ENCODE measurements at regions not wholly inside any gene's neighbourhood (a gene's known extent, or its start where the extent isn't known, plus 50 kb on each side); places are given as distances from the start of the nearest gene placed in this dataset.

- no peak for DNase-seq (ENCODE audit: insufficient read length, low spot score)
- no peak for TF ChIP-seq TAF1 (IDR thresholded peaks at IDR 0.05; ENCODE audit: low read depth, low read length)
- TF ChIP-seq PAX5 (IDR thresholded peaks at IDR 0.05; ENCODE audit: insufficient read depth, low read length, severe bottlenecking): no peak
- no peak for TF ChIP-seq POLR2A (IDR thresholded peaks at IDR 0.05; ENCODE audit: low read depth, low read length)
- no peak for TF ChIP-seq POU2F2 (IDR thresholded peaks at IDR 0.05; ENCODE audit: low read depth, low read length)
- no peak for TF ChIP-seq SPI1 (IDR thresholded peaks at IDR 0.05; ENCODE audit: low read depth, low read length)
- TF ChIP-seq POLR2AphosphoS5 (IDR thresholded peaks at IDR 0.05; ENCODE audit: low read depth, low read length): no peak
- no peak for FAIRE-seq
Observed at GRCh38 chr13:105572401-105572800, 963.1 kb downstream of the EFNB2 start.

GRCh38 chr13:105569816-105570215 is 965.6 kb downstream of the EFNB2 start:
- no peak for TF ChIP-seq POLR2AphosphoS5 (IDR thresholded peaks at IDR 0.05; ENCODE audit: low read depth, low read length)
- no peak for TF ChIP-seq PAX5 (IDR thresholded peaks at IDR 0.05; ENCODE audit: insufficient read depth, low read length, severe bottlenecking)
- TF ChIP-seq POLR2A (IDR thresholded peaks at IDR 0.05; ENCODE audit: low read depth, low read length): no peak
- no peak for TF ChIP-seq POU2F2 (IDR thresholded peaks at IDR 0.05; ENCODE audit: low read depth, low read length)
- TF ChIP-seq TAF1 (IDR thresholded peaks at IDR 0.05; ENCODE audit: low read depth, low read length): no peak
- TF ChIP-seq SPI1 (IDR thresholded peaks at IDR 0.05; ENCODE audit: low read depth, low read length): no peak
- FAIRE-seq (no peak), DNase-seq (ENCODE audit: insufficient read length, low spot score) (no peak)

GRCh38 chr13:105567951-105568525 is 967.4 kb downstream of the EFNB2 start:
- DNase-seq (ENCODE audit: insufficient read length, low spot score): no peak
- no peak for TF ChIP-seq TAF1 (IDR thresholded peaks at IDR 0.05; ENCODE audit: low read depth, low read length)
- TF ChIP-seq PAX5 (IDR thresholded peaks at IDR 0.05; ENCODE audit: insufficient read depth, low read length, severe bottlenecking): no peak
- no peak for TF ChIP-seq POLR2AphosphoS5 (IDR thresholded peaks at IDR 0.05; ENCODE audit: low read depth, low read length)
- no peak for TF ChIP-seq POLR2A (IDR thresholded peaks at IDR 0.05; ENCODE audit: low read depth, low read length)
- FAIRE-seq: no peak

GRCh38 chr13:105565136-105565727 is 970.2 kb downstream of the EFNB2 start:
- FAIRE-seq: no peak
- DNase-seq (ENCODE audit: insufficient read length, low spot score): no peak
- TF ChIP-seq TAF1 (IDR thresholded peaks at IDR 0.05; ENCODE audit: low read depth, low read length) (no peak), SPI1 (IDR thresholded peaks at IDR 0.05; ENCODE audit: low read depth, low read length) (no peak), PAX5 (IDR thresholded peaks at IDR 0.05; ENCODE audit: insufficient read depth, low read length, severe bottlenecking) (no peak), POLR2A (IDR thresholded peaks at IDR 0.05; ENCODE audit: low read depth, low read length) (no peak), POU2F2 (IDR thresholded peaks at IDR 0.05; ENCODE audit: low read depth, low read length) (no peak), POLR2AphosphoS5 (IDR thresholded peaks at IDR 0.05; ENCODE audit: low read depth, low read length) (no peak)

GRCh38 chr13:105552078-105552477 is 983.4 kb downstream of the EFNB2 start:
- FAIRE-seq (no peak), DNase-seq (ENCODE audit: insufficient read length, low spot score) (no peak)

GRCh38 chr13:105547851-105548250 is 987.6 kb downstream of the EFNB2 start:
- DNase-seq (ENCODE audit: insufficient read length, low spot score) (no peak), FAIRE-seq (no peak)
- TF ChIP-seq SPI1 (IDR thresholded peaks at IDR 0.05; ENCODE audit: low read depth, low read length) (no peak), POLR2AphosphoS5 (IDR thresholded peaks at IDR 0.05; ENCODE audit: low read depth, low read length) (no peak), POLR2A (IDR thresholded peaks at IDR 0.05; ENCODE audit: low read depth, low read length) (no peak), TAF1 (IDR thresholded peaks at IDR 0.05; ENCODE audit: low read depth, low read length) (no peak), POU2F2 (IDR thresholded peaks at IDR 0.05; ENCODE audit: low read depth, low read length) (no peak), PAX5 (IDR thresholded peaks at IDR 0.05; ENCODE audit: insufficient read depth, low read length, severe bottlenecking) (no peak)

More at GRCh38 chr13:105552078-105552477, 983.4 kb downstream of the EFNB2 start:
- no peak for TF ChIP-seq PAX5 (IDR thresholded peaks at IDR 0.05; ENCODE audit: insufficient read depth, low read length, severe bottlenecking)
- no peak for TF ChIP-seq POLR2A (IDR thresholded peaks at IDR 0.05; ENCODE audit: low read depth, low read length)
- no peak for TF ChIP-seq POU2F2 (IDR thresholded peaks at IDR 0.05; ENCODE audit: low read depth, low read length)
- no peak for TF ChIP-seq POLR2AphosphoS5 (IDR thresholded peaks at IDR 0.05; ENCODE audit: low read depth, low read length)
- TF ChIP-seq SPI1 (IDR thresholded peaks at IDR 0.05; ENCODE audit: low read depth, low read length): no peak
- TF ChIP-seq TAF1 (IDR thresholded peaks at IDR 0.05; ENCODE audit: low read depth, low read length): no peak

- no peak for FAIRE-seq
- TF ChIP-seq PAX5 (IDR thresholded peaks at IDR 0.05; ENCODE audit: insufficient read depth, low read length, severe bottlenecking): no peak
- no peak for TF ChIP-seq SPI1 (IDR thresholded peaks at IDR 0.05; ENCODE audit: low read depth, low read length)
- no peak for TF ChIP-seq POU2F2 (IDR thresholded peaks at IDR 0.05; ENCODE audit: low read depth, low read length)
- no peak for TF ChIP-seq POLR2AphosphoS5 (IDR thresholded peaks at IDR 0.05; ENCODE audit: low read depth, low read length)
- TF ChIP-seq POLR2A (IDR thresholded peaks at IDR 0.05; ENCODE audit: low read depth, low read length): no peak
- TF ChIP-seq TAF1 (IDR thresholded peaks at IDR 0.05; ENCODE audit: low read depth, low read length): no peak
- no peak for DNase-seq (ENCODE audit: insufficient read length, low spot score)
Observed at GRCh38 chr13:105545811-105546210, 989.7 kb downstream of the EFNB2 start.

- TF ChIP-seq POU2F2 (IDR thresholded peaks at IDR 0.05; ENCODE audit: low read depth, low read length) (no peak), TAF1 (IDR thresholded peaks at IDR 0.05; ENCODE audit: low read depth, low read length) (no peak), POLR2A (IDR thresholded peaks at IDR 0.05; ENCODE audit: low read depth, low read length) (no peak), SPI1 (IDR thresholded peaks at IDR 0.05; ENCODE audit: low read depth, low read length) (no peak), POLR2AphosphoS5 (IDR thresholded peaks at IDR 0.05; ENCODE audit: low read depth, low read length) (no peak), PAX5 (IDR thresholded peaks at IDR 0.05; ENCODE audit: insufficient read depth, low read length, severe bottlenecking) (no peak)
- FAIRE-seq (no peak), DNase-seq (ENCODE audit: insufficient read length, low spot score) (no peak)
Observed at GRCh38 chr13:105543742-105544141, 991.7 kb downstream of the EFNB2 start.

- DNase-seq (ENCODE audit: insufficient read length, low spot score) (no peak), FAIRE-seq (no peak)
- TF ChIP-seq TAF1 (IDR thresholded peaks at IDR 0.05; ENCODE audit: low read depth, low read length): no peak
Observed at GRCh38 chr13:105541565-105541964, 993.9 kb downstream of the EFNB2 start.

- FAIRE-seq: no peak
- DNase-seq (ENCODE audit: insufficient read length, low spot score): no peak
- TF ChIP-seq POLR2A (IDR thresholded peaks at IDR 0.05; ENCODE audit: low read depth, low read length) (no peak), PAX5 (IDR thresholded peaks at IDR 0.05; ENCODE audit: insufficient read depth, low read length, severe bottlenecking) (no peak), POLR2AphosphoS5 (IDR thresholded peaks at IDR 0.05; ENCODE audit: low read depth, low read length) (no peak), SPI1 (IDR thresholded peaks at IDR 0.05; ENCODE audit: low read depth, low read length) (no peak), POU2F2 (IDR thresholded peaks at IDR 0.05; ENCODE audit: low read depth, low read length) (no peak), TAF1 (IDR thresholded peaks at IDR 0.05; ENCODE audit: low read depth, low read length) (no peak)
Observed at GRCh38 chr13:105538346-105538745, 997.1 kb downstream of the EFNB2 start.

Measured in GM12891 (cell line).